ENCODE measurements at regions not wholly inside any gene's neighbourhood (a gene's known extent, or its start where the extent isn't known, plus 50 kb on each side); places are given as distances from the start of the nearest gene placed in this dataset.

DNA sequence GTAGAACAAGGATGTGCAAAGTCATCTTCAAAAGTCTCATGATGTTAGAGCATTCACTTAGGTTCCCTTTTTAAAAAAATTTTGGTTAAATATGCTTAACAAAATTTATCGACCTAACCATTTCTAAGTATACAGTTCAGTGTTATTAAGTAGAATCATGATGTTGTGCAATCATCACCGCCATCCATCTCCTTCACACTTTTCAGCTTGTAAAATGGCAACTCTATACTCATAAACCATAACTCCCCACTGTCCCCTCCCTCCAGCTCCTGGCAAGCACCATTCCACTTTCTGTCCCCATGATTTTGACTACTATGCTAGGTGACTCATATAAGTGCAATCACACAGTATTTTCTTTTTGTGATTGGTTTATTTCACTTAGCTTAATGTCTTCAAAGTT is 895.0 kb downstream of the TBL1XR1 start:
- no peak for TF ChIP-seq CTCF (IDR thresholded peaks at IDR 0.05; ENCODE audit: insufficient read depth, low read length, missing control alignments)
- ChIA-PET CTCF (interaction anchor here (0.7 kb wide), 1 partner anchor 26 kb away, joined by 3 read pairs; no protein-coding TSS in a partner anchor), POLR2A (no interaction called here)
- DNase-seq (ENCODE audit: low read depth, low spot score), result no peak
- no peak overlapping the region for H3K4me3 ChIP-seq (ENCODE audit: low read depth, low read length)

DNA sequence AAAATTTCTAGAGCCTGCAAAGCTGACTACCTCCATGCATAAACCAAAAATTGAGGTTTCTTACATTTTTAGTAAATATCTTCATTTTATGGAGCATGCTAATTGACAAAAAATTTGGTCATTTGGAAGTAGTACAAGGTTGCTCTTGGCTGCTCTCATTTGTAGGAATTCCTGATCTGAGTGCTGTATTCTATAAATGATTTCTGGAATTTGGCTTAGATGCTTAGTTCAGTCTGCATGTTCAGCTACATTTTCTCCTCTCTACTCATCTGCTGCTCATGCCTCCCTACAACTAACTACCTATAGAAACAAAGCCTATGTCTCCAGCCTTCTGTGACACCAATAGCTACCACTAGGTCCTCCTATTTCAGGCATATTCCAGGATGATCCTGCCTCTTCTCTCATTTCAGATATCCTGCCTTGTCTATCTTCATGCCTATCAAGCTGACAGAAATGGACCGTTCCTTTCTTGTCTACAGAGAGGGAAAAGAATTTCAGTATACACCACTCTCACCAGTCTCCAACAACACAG is 901.1 kb downstream of the TBL1XR1 start:
- ChIA-PET POLR2A (no interaction called here), CTCF (interaction anchor here (1.0 to 1.7 kb wide), 3 partner anchors 12 to 53 kb away, joined by 3 to 7 read pairs (median 3); no protein-coding TSS in a partner anchor)
- no peak for TF ChIP-seq CTCF (IDR thresholded peaks at IDR 0.05; ENCODE audit: insufficient read depth, low read length, missing control alignments)
- peak; percentile 46 for DNase-seq (ENCODE audit: low read depth, low spot score)
- H3K4me3 ChIP-seq (ENCODE audit: low read depth, low read length), result no peak overlapping the region

DNA sequence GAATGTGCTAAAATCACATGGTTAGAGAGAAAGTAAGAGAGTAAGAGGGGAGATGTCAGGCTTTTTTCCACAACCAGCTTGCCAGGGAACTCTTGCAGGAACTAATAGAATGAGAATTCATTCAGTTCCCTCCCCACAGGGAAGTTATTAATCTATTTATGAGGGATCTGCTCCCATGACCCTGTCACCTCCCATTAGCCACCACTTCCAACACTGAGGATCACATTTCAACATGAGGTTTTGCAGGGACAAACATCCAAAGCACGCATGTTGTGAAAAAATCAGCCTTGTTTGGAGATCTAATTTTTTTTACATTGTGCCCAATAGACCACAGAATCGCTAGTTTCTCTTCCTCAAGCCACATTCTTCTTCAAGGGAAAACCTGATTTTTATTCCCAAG is 904.0 kb downstream of the TBL1XR1 start:
- H3K4me3 ChIP-seq (ENCODE audit: low read depth, low read length), result no peak overlapping the region
- CTCF ChIA-PET, result no interaction called here
- POLR2A ChIA-PET, result no interaction called here
- TF ChIP-seq CTCF (IDR thresholded peaks at IDR 0.05; ENCODE audit: insufficient read depth, low read length, missing control alignments), result no peak
- no peak for DNase-seq (ENCODE audit: low read depth, low spot score)

GRCh38 chr3:176286476-176287085 is 910.7 kb downstream of the TBL1XR1 start:
- DNase-seq (ENCODE audit: low read depth, low spot score), result no peak
- POLR2A ChIA-PET, result no interaction called here
- no peak for TF ChIP-seq CTCF (IDR thresholded peaks at IDR 0.05; ENCODE audit: insufficient read depth, low read length, missing control alignments)
- CTCF ChIA-PET, result no interaction called here
- H3K4me3 ChIP-seq (ENCODE audit: low read depth, low read length), result no peak overlapping the region

GRCh38 chr3:176275538-176275937 is 921.7 kb downstream of the TBL1XR1 start:
- no peak for TF ChIP-seq CTCF (IDR thresholded peaks at IDR 0.05; ENCODE audit: insufficient read depth, low read length, missing control alignments)
- CTCF ChIA-PET, result interaction anchor here (1.5 kb wide), 1 partner anchor 26 kb away, joined by 3 read pairs; no protein-coding TSS in a partner anchor
- POLR2A ChIA-PET, result no interaction called here
- no peak for DNase-seq (ENCODE audit: low read depth, low spot score)
- H3K4me3 ChIP-seq (ENCODE audit: low read depth, low read length), result no peak overlapping the region

DNA sequence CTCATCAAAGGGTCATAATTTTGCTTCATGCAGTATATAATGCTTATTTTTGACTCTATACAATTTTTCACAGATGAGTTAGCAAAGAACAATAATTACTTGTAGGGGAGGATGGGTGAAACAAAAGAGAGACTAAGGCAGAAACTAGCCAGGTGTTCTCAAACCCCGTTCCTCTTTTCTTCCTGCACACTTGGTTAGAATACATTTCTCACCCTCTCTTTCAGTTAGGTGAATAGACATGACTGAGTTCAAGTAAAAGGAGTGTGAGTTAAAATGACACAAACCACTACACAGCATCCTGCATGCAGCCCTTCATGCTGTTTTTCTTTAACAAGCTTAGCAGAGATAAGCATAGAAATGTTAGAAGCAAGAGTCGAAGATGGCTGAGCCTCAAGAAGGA is 922.2 kb downstream of the TBL1XR1 start:
- ChIA-PET POLR2A (no interaction called here), CTCF (interaction anchor here (1.5 kb wide), 1 partner anchor 27 kb away, joined by 3 read pairs; no protein-coding TSS in a partner anchor)
- DNase-seq (ENCODE audit: low read depth, low spot score), result no peak
- TF ChIP-seq CTCF (IDR thresholded peaks at IDR 0.05; ENCODE audit: insufficient read depth, low read length, missing control alignments), result no peak
- no peak overlapping the region for H3K4me3 ChIP-seq (ENCODE audit: low read depth, low read length)

All from AG04449 (cell line).